Vagina (tissue), 2 donors: ENCODE measurements at regions not wholly inside any gene's neighbourhood (a gene's known extent, or its start where the extent isn't known, plus 50 kb on each side); places are given as distances from the start of the nearest gene placed in this dataset.

Experiments used
- DNase-seq, 2 donors: peaks; one replicate each; pipeline ENCODE4 v3.0.0-alpha.2; 2017; ENCODE audit errors: extremely low spot score in 2 of 2
- H3K27ac ChIP-seq: fragments of 200-600 bp; sonication (generic); one replicate; pipeline ENCODE4 v1.5.1; 2019
- H3K27me3 ChIP-seq: fragments of 200-600 bp; sonication (generic); one replicate; pipeline ENCODE4 v1.5.1; 2019
- H3K36me3 ChIP-seq, 2 donors: fragments of 200-600 bp; sonication (generic); one replicate each; pipeline ENCODE4 v1.5.1; 2017 to 2019
- H3K4me1 ChIP-seq: fragments of 200-600 bp; sonication (generic); one replicate; pipeline ENCODE4 v1.5.1; 2019
- H3K4me3 ChIP-seq, 2 donors: fragments of 200-600 bp; sonication (generic); 1 replicate in 1 of 2; 2 replicates in 1 of 2; pipeline ENCODE4 v1.5.1; 2016 to 2019
- H3K9me3 ChIP-seq: fragments of 200-600 bp; sonication (generic); one replicate; pipeline ENCODE4 v1.5.1; 2019
- POLR2A ChIP-seq, 2 donors: fragments of 450-650 bp; IDR thresholded peaks; one replicate each; pipeline ENCODE4 v1.6.1; 2017; ENCODE audit warnings: antibody characterized with exemption in 2 of 2, mild to moderate bottlenecking in 2 of 2, moderate library complexity in 2 of 2
- POLR2AphosphoS5 ChIP-seq, 2 donors: sonication (generic); formaldehyde crosslinking; IDR thresholded peaks; one replicate each; pipeline ENCODE4 v1.9.0; 2017; ENCODE audit warnings: antibody characterized with exemption in 2 of 2, mild to moderate bottlenecking in 2 of 2, low read depth in 1 of 2; ENCODE audit not compliant: insufficient read depth in 1 of 2
- intact Hi-C: fragments of 100-400 bp; cut with DNase I; formaldehyde crosslinking; loops from one replicate; pipeline ENCODE4 v1.15.1; 2023
- TF ChIP-seq, protein P1 (sequence below), 3 experiments: fragments of 450-650 bp in 2 of 3; fragments of 200-600 bp in 1 of 3; sonication (generic) in 1 of 3; IDR thresholded peaks; one replicate each; pipeline ENCODE4 v1.5.1; 2017 to 2019; ENCODE audit warnings: antibody characterized with exemption in 3 of 3, mild to moderate bottlenecking in 2 of 3, moderate library complexity in 2 of 3

DNA sequence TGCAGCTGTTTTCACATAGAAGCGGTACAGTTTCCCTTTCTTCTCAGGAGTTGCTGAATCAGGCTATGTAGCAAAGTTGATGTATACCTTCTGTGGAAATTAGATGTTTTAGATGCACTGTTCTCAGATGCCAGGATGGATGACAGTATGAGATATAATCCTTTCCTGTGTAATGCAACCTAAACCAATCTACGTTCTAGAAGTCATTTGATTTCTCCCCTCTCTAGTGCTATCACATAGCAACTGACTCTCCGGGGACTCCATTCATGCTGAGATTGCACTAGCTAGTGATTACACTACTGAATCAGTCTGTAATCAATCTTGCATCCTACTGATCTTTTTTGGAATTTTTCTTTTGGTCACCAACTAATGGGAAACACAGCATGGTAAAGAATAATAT, 1881.7 kb downstream of the PCDH7 start:
- Histone ChIP-seq H3K9me3 (no peaks in the 10 kb centered on the region), H3K27ac (no peak overlapping the region), H3K4me1 (no peaks in the 10 kb centered on the region), H3K36me3 (no peaks in the 10 kb centered on the region), H3K27me3 (no peaks in the 10 kb centered on the region), H3K4me3 (no peak overlapping the region)
- no peak for DNase-seq
- TF ChIP-seq POLR2AphosphoS5 (IDR thresholded peaks at IDR 0.05; ENCODE audit: insufficient read depth in 1 of 2, low read depth in 1 of 2) (no peak), POLR2A (IDR thresholded peaks at IDR 0.05) (no peak)
- TF ChIP-seq, protein P1, sequence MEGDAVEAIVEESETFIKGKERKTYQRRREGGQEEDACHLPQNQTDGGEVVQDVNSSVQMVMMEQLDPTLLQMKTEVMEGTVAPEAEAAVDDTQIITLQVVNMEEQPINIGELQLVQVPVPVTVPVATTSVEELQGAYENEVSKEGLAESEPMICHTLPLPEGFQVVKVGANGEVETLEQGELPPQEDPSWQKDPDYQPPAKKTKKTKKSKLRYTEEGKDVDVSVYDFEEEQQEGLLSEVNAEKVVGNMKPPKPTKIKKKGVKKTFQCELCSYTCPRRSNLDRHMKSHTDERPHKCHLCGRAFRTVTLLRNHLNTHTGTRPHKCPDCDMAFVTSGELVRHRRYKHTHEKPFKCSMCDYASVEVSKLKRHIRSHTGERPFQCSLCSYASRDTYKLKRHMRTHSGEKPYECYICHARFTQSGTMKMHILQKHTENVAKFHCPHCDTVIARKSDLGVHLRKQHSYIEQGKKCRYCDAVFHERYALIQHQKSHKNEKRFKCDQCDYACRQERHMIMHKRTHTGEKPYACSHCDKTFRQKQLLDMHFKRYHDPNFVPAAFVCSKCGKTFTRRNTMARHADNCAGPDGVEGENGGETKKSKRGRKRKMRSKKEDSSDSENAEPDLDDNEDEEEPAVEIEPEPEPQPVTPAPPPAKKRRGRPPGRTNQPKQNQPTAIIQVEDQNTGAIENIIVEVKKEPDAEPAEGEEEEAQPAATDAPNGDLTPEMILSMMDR (IDR thresholded peaks at IDR 0.05), result no peak
- intact Hi-C loops, result no loop called here

GRCh38 chr4:32607978-32608377, 1887.8 kb downstream of the PCDH7 start:
- DNase-seq, result no peak
- Histone ChIP-seq H3K4me3 (no peak overlapping the region), H3K27me3 (no peaks in the 10 kb centered on the region), H3K27ac (no peak overlapping the region), H3K4me1 (no peaks in the 10 kb centered on the region), H3K36me3 (no peaks in the 10 kb centered on the region), H3K9me3 (no peaks in the 10 kb centered on the region)
- TF ChIP-seq POLR2AphosphoS5 (IDR thresholded peaks at IDR 0.05; ENCODE audit: insufficient read depth in 1 of 2, low read depth in 1 of 2) (no peak), POLR2A (IDR thresholded peaks at IDR 0.05) (no peak)
- TF ChIP-seq, protein P1 (IDR thresholded peaks at IDR 0.05), result no peak
- intact Hi-C loops, result no loop called here

DNA sequence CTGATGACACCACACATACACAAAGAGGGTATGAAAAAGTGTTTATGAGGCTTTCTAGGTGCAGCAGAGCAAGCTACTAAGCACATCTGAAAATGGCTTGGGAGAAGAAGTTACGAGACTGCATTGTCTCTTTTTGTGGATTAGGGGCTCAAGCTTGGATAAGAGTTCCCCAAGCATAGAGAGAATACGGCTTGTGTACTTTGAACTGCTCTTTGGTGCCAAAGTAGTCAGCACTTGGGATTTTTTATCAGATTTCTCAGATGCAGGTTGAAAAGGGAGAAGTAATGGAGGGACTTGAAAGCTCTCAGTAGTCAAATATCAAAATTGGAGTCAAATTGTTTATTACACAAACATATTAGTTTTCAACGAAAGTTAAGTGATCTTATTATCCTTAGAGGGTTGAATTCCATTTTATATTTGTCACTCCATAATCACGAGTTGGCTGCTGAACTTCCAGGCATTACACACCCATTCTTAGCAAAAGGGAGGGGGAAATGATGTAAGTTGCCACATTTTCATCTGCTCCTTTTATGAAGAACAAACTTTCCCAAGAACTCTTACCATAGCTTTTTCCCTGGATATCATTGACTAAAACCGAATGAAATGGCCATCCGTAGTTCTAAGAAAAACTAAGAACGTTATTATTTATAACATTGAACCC, 1904.9 kb downstream of the PCDH7 start:
- intact Hi-C loops, result no loop called here
- Histone ChIP-seq H3K36me3 (no peaks in the 10 kb centered on the region), H3K4me3 (no peak overlapping the region), H3K27ac (no peak overlapping the region), H3K9me3 (no peaks in the 10 kb centered on the region), H3K4me1 (no peaks in the 10 kb centered on the region), H3K27me3 (no peaks in the 10 kb centered on the region)
- no peak for TF ChIP-seq POLR2AphosphoS5 (IDR thresholded peaks at IDR 0.05; ENCODE audit: insufficient read depth in 1 of 2, low read depth in 1 of 2)
- no peak for TF ChIP-seq POLR2A (IDR thresholded peaks at IDR 0.05)
- DNase-seq, result no peak

- H3K9me3 ChIP-seq, result no peaks in the 10 kb centered on the region
- H3K4me3 ChIP-seq, result no peak overlapping the region
- no peak for DNase-seq
- no peaks in the 10 kb centered on the region for H3K4me1 ChIP-seq
- no peaks in the 10 kb centered on the region for H3K27me3 ChIP-seq
- no peak overlapping the region for H3K27ac ChIP-seq
- no peaks in the 10 kb centered on the region for H3K36me3 ChIP-seq
- TF ChIP-seq, protein P1 (IDR thresholded peaks at IDR 0.05), result no peak
- TF ChIP-seq POLR2AphosphoS5 (IDR thresholded peaks at IDR 0.05; ENCODE audit: insufficient read depth in 1 of 2, low read depth in 1 of 2) (no peak), POLR2A (IDR thresholded peaks at IDR 0.05) (no peak)
- intact Hi-C loops, result no loop called here
Observed at GRCh38 chr4:32625687-32626337, 1905.6 kb downstream of the PCDH7 start.

DNA sequence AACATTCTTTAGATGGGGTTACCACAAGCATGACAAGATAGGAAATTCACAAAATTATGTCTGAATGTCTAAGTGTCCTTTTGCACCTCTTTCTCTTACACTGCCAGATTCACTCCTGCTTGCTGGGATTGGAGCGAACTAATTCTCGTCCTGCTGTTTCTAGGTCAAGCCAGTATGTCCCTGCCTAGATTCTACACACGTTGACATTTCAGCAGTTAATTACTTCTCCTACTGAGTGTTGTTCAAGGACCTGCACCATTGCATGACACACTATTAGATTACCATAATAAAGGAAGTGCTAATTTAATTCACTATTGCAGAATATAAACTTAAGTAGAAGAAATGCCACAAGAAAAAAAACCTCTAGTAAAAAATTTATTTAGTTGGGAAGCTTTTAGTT, 1911.7 kb downstream of the PCDH7 start:
- no peak overlapping the region for H3K4me3 ChIP-seq
- H3K9me3 ChIP-seq, result no peaks in the 10 kb centered on the region
- DNase-seq, result no peak
- intact Hi-C loops, result no loop called here
- H3K36me3 ChIP-seq, result no peaks in the 10 kb centered on the region
- H3K27me3 ChIP-seq, result no peaks in the 10 kb centered on the region
- TF ChIP-seq, protein P1 (IDR thresholded peaks at IDR 0.05), result no peak
- TF ChIP-seq POLR2AphosphoS5 (IDR thresholded peaks at IDR 0.05; ENCODE audit: insufficient read depth in 1 of 2, low read depth in 1 of 2), result no peak
- no peak for TF ChIP-seq POLR2A (IDR thresholded peaks at IDR 0.05)
- no peaks in the 10 kb centered on the region for H3K4me1 ChIP-seq
- no peak overlapping the region for H3K27ac ChIP-seq
